RWPE1 (cell line): ENCODE measurements at regions not wholly inside any gene's neighbourhood (a gene's known extent, or its start where the extent isn't known, plus 50 kb on each side); places are given as distances from the start of the nearest gene placed in this dataset.

ENCODE experiments used
- CTCF ChIA-PET: fragments of 350-600 bp; sonication (Branson Sonifier 250); formaldehyde crosslinking; extraction: SDS; loops from one replicate; lab custom pipeline; 2021; lab: Yijun Ruan, JAX
- POLR2A ChIA-PET: fragments of 400-600 bp; formaldehyde crosslinking; extraction: SDS; loops from one replicate; lab custom pipeline; 2020; ENCODE audit warnings: antibody characterized with exemption; ENCODE audit not compliant: low non-redundant PET; lab: Yijun Ruan, JAX
- DNase-seq: peaks from one replicate; pipeline ENCODE4 v3.0.0; 2012; ENCODE audit warnings: low spot score
- H3K27ac ChIP-seq: fragments of 450-650 bp; 2 replicates; pipeline ENCODE4 v1.5.1; 2017
- CTCF ChIP-seq: fragments of 450-650 bp; conservative IDR thresholded peaks from 2 replicates; pipeline ENCODE4 v1.5.1; 2017; ENCODE audit warnings: low read depth, mild to moderate bottlenecking

GRCh38 chr2:128368437-128369107 lies 49.9 kb upstream of the HS6ST1 start:
- ChIA-PET CTCF (no interaction called here), POLR2A (no interaction called here)
- DNase-seq: no peak
- H3K27ac ChIP-seq: peak overlapping the region; percentile 89
- no peak for TF ChIP-seq CTCF

- CTCF ChIA-PET: interaction anchor here (0.6 kb wide), 1 partner anchor 1555 kb away, joined by 3 read pairs; no protein-coding TSS in a partner anchor
- H3K27ac ChIP-seq: peak overlapping the region; percentile 89
- TF ChIP-seq CTCF: no peak
- POLR2A ChIA-PET: no interaction called here
- no peak for DNase-seq
Observed at GRCh38 chr2:128369108-128369555, 50.5 kb upstream of the HS6ST1 start.

- CTCF ChIA-PET: interaction anchor here (0.6 kb wide), 1 partner anchor 1555 kb away, joined by 3 read pairs; no protein-coding TSS in a partner anchor
- H3K27ac ChIP-seq: peak overlapping the region; percentile 89
- no peak for TF ChIP-seq CTCF
- no peak for DNase-seq
- POLR2A ChIA-PET: no interaction called here
Observed at GRCh38 chr2:128369602-128370467, 51.2 kb upstream of the HS6ST1 start.

- POLR2A ChIA-PET: no interaction called here
- H3K27ac ChIP-seq: peak overlapping the region; percentile 89
- CTCF ChIA-PET: interaction anchor here (0.7 kb wide), 1 partner anchor 366 kb away, joined by 3 read pairs; no protein-coding TSS in a partner anchor
- no peak for TF ChIP-seq CTCF
- DNase-seq: no peak
Observed at GRCh38 chr2:128370468-128371247, 52.0 kb upstream of the HS6ST1 start.

- CTCF ChIA-PET: no interaction called here
- no peak for TF ChIP-seq CTCF
- H3K27ac ChIP-seq: peak overlapping the region; percentile 89
- POLR2A ChIA-PET: no interaction called here
- DNase-seq: no peak
Observed at GRCh38 chr2:128371248-128371630, 52.6 kb upstream of the HS6ST1 start.
